CD4-positive, alpha-beta memory T cell (primary cell): ENCODE measurements at regions not wholly inside any gene's neighbourhood (a gene's known extent, or its start where the extent isn't known, plus 50 kb on each side); places are given as distances from the start of the nearest gene placed in this dataset.

Source experiments
- CTCF ChIA-PET: fragments of 350-600 bp; sonication (Branson Sonifier 250); formaldehyde crosslinking; loops from one replicate; lab custom pipeline; 2021; ENCODE audit warnings: inconsistent platforms; ENCODE audit not compliant: partially characterized antibody; lab: Charles Lee
- POLR2A ChIA-PET: fragments of 350-600 bp; sonication (Branson Sonifier 250); formaldehyde crosslinking; loops from one replicate; lab custom pipeline; 2021; ENCODE audit not compliant: partially characterized antibody; lab: Charles Lee
- DNase-seq, 5 donors: peaks; one replicate each; pipeline versions ENCODE4 v3.0.0 to v3.0.0-alpha.2; 2020 to 2022; ENCODE audit warnings: mixed read lengths in 1 of 5
- H3K27ac ChIP-seq: one replicate; pipeline ENCODE4 v1.7.0; 2013; ENCODE audit warnings: low read depth, low read length
- H3K27me3 ChIP-seq: 2 replicates; pipeline ENCODE4 v1.7.0; 2013; ENCODE audit warnings: mild to moderate bottlenecking, low read length, moderate library complexity; ENCODE audit not compliant: insufficient read depth
- H3K36me3 ChIP-seq: 2 replicates; pipeline ENCODE4 v1.7.0; 2013; ENCODE audit warnings: mild to moderate bottlenecking, low read length, moderate library complexity; ENCODE audit not compliant: insufficient read depth
- H3K4me1 ChIP-seq: 2 replicates; pipeline ENCODE4 v1.7.0; 2013; ENCODE audit warnings: mild to moderate bottlenecking, low read length, moderate library complexity; ENCODE audit not compliant: insufficient read depth
- H3K4me3 ChIP-seq, 2 donors: one replicate each; pipeline ENCODE4 v1.7.0; 2013; ENCODE audit warnings: low read length in 2 of 2, mild to moderate bottlenecking in 1 of 2
- H3K9me3 ChIP-seq, 2 donors: one replicate each; pipeline ENCODE4 v1.7.0; 2013; ENCODE audit warnings: low read length in 2 of 2, control low read depth in 1 of 2; ENCODE audit not compliant: control insufficient read depth in 1 of 2
- H3K27ac Mint-ChIP-seq, 7 donors: one replicate each; pipeline ENCODE4 v1.8.0; 2020 to 2021; ENCODE audit warnings: mixed read lengths in 7 of 7, mild to moderate bottlenecking in 6 of 7, inconsistent platforms in 3 of 7, moderate library complexity in 3 of 7
- H3K27me3 Mint-ChIP-seq, 2 donors: one replicate each; pipeline ENCODE4 v1.8.0; 2020 to 2021; ENCODE audit warnings: mixed read lengths in 2 of 2
- H3K36me3 Mint-ChIP-seq, 2 donors: one replicate each; pipeline ENCODE4 v1.8.0; 2020 to 2021; ENCODE audit warnings: mixed read lengths in 2 of 2, inconsistent platforms in 1 of 2, mild to moderate bottlenecking in 1 of 2
- H3K4me1 Mint-ChIP-seq, 4 donors: one replicate each; pipeline ENCODE4 v1.8.0; 2020 to 2021; ENCODE audit warnings: mixed read lengths in 4 of 4, mild to moderate bottlenecking in 1 of 4
- H3K4me3 Mint-ChIP-seq, 8 donors: one replicate each; pipeline ENCODE4 v1.8.0; 2020 to 2021; ENCODE audit warnings: mixed read lengths in 8 of 8, mild to moderate bottlenecking in 7 of 8, moderate library complexity in 6 of 8, inconsistent platforms in 3 of 8
- H3K9me3 Mint-ChIP-seq, 8 donors: one replicate each; pipeline ENCODE4 v1.8.0; 2020 to 2021; ENCODE audit warnings: mixed read lengths in 8 of 8, mild to moderate bottlenecking in 5 of 8, inconsistent platforms in 3 of 8, moderate library complexity in 1 of 8
- intact Hi-C: fragments of 100-400 bp; cut with micrococcal nuclease; formaldehyde crosslinking; loops from one replicate; pipeline ENCODE4 v1.15.1; 2023

- H3K4me1 Mint-ChIP-seq, result peaks cover 0 to 14% (median 2%) of the 10 kb centered on the region in 4 donors
- peaks cover 10% of the 10 kb centered on the region for H3K36me3 ChIP-seq
- intact Hi-C loops, result no loop called here
Observed at GRCh38 chr22:25362215-25362882, 142.9 kb downstream of the CRYBB2 start.

DNA sequence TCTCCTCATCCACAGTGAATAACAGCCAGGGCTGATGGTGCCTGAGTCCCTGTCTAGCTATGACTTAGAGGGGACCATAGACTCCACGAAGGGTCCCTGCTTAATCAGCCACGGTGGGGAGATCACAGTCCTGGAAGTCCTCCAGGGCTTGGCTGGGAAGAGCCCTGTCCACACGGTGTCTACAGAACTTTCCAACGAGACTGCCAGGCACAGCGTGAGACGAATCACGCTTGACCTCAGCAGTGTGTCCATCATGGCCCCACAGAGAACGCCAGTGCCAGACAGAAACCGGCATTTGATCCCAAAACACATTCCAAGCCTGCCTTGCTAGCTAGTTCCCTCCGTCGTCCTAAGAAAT, 143.4 kb downstream of the CRYBB2 start:
- CTCF ChIA-PET, result interaction anchor here (1.1 to 1.9 kb wide), 6 partner anchors 10 to 282 kb away, joined by 3 to 8 read pairs (median 4); no protein-coding TSS in a partner anchor
- no peaks in the 10 kb centered on the region for H3K9me3 Mint-ChIP-seq
- no peaks in the 10 kb centered on the region for H3K9me3 ChIP-seq
- H3K27ac Mint-ChIP-seq, result no peak overlapping the region
- intact Hi-C loops, result no loop called here
- no peak overlapping the region for H3K27ac ChIP-seq
- peaks cover 0 to 10% of the 10 kb centered on the region in 2 donors for H3K36me3 Mint-ChIP-seq
- POLR2A ChIA-PET, result no interaction called here
- H3K27me3 Mint-ChIP-seq, result no peaks in the 10 kb centered on the region
- H3K4me1 ChIP-seq, result no peaks in the 10 kb centered on the region
- H3K27me3 ChIP-seq, result no peaks in the 10 kb centered on the region
- no peak overlapping the region for H3K4me3 Mint-ChIP-seq
- peaks cover 0 to 17% (median 3%) of the 10 kb centered on the region in 4 donors for H3K4me1 Mint-ChIP-seq
- H3K4me3 ChIP-seq, result no peak overlapping the region
- H3K36me3 ChIP-seq, result peaks cover 10% of the 10 kb centered on the region
- DNase-seq, result no peak

More at GRCh38 chr22:25362215-25362882, 142.9 kb downstream of the CRYBB2 start:
- Histone ChIP-seq H3K4me1 (no peaks in the 10 kb centered on the region), H3K27ac (no peak overlapping the region), H3K27me3 (no peaks in the 10 kb centered on the region), H3K9me3 (no peaks in the 10 kb centered on the region), H3K4me3 (no peak overlapping the region)
- ChIA-PET CTCF (interaction anchor here (1.1 to 1.9 kb wide), 6 partner anchors 10 to 281 kb away, joined by 3 to 8 read pairs (median 4); no protein-coding TSS in a partner anchor), POLR2A (no interaction called here)
- no peaks in the 10 kb centered on the region for H3K27me3 Mint-ChIP-seq
- peaks cover 3 to 13% of the 10 kb centered on the region in 2 donors for H3K36me3 Mint-ChIP-seq
- H3K27ac Mint-ChIP-seq, result no peak overlapping the region
- no peaks in the 10 kb centered on the region for H3K9me3 Mint-ChIP-seq
- no peak overlapping the region for H3K4me3 Mint-ChIP-seq
- DNase-seq, result peak; percentile 31 to 55 (median 42)

DNA sequence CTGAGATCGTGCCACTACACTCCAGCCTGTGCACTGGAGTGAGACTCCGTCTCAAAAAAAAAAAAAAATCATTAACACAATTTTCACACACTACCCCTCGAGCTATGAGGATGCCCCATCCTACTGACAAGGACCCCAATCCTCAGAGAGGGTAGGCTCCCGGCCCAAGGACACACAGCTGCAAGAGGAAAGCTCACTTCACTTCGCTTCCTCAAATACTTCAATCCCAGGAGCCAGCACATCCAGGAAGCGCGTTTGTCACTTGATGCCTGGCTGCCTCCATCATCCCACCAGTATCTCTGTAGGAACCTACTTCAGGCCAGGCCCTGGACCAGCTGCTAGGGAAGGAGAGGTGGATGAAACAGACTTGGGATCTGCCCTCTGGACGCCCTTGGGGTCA, 144.0 kb downstream of the CRYBB2 start:
- Mint-ChIP-seq H3K27ac (peak overlapping the region in 1 of 7 donors; percentile 35), H3K27me3 (no peaks in the 10 kb centered on the region), H3K36me3 (peaks cover 0 to 7% of the 10 kb centered on the region in 2 donors), H3K4me3 (no peak overlapping the region), H3K9me3 (no peaks in the 10 kb centered on the region), H3K4me1 (peaks cover 2 to 17% (median 3%) of the 10 kb centered on the region in 4 donors)
- no peak for DNase-seq
- intact Hi-C loops, result no loop called here
- Histone ChIP-seq H3K4me3 (no peak overlapping the region), H3K4me1 (no peaks in the 10 kb centered on the region), H3K27me3 (no peaks in the 10 kb centered on the region), H3K9me3 (no peaks in the 10 kb centered on the region), H3K36me3 (peaks cover 10% of the 10 kb centered on the region), H3K27ac (no peak overlapping the region)
- ChIA-PET CTCF (interaction anchor here (1.1 to 1.9 kb wide), 6 partner anchors 9 to 282 kb away, joined by 3 to 8 read pairs (median 4); no protein-coding TSS in a partner anchor), POLR2A (no interaction called here)

DNA sequence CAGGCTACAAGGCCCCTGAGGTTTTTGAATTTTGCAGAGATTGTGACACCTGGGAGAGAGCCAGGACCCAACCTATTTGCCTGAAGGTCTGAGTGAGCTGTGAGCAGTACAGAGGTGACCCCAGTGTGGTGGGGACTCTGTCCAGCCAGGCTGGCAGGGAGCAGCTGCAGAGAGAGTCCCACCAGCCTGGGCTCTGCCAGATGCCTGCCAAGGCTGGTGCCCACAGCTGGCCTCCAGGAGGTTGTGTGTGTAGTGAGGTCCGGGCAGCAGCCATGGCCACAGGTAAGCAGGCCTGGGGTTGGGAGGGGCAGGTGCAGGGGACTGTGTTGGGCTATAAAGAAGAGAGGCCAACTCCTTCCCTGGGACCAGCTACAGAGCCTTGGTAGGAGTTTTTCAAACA, 144.8 kb downstream of the CRYBB2 start:
- Mint-ChIP-seq H3K4me3 (no peak overlapping the region), H3K9me3 (no peaks in the 10 kb centered on the region), H3K27me3 (no peaks in the 10 kb centered on the region), H3K27ac (peak overlapping the region in 3 of 7 donors; percentile 48 to 85 (median 66)), H3K36me3 (peaks cover 0 to 7% of the 10 kb centered on the region in 2 donors), H3K4me1 (peaks cover 1 to 17% (median 3%) of the 10 kb centered on the region in 4 donors)
- H3K27ac ChIP-seq, result no peak overlapping the region
- POLR2A ChIA-PET, result no interaction called here
- no peaks in the 10 kb centered on the region for H3K27me3 ChIP-seq
- CTCF ChIA-PET, result no interaction called here
- H3K4me1 ChIP-seq, result no peaks in the 10 kb centered on the region
- H3K4me3 ChIP-seq, result no peak overlapping the region
- H3K36me3 ChIP-seq, result peaks cover 10% of the 10 kb centered on the region
- intact Hi-C loops, result no loop called here
- no peak for DNase-seq
- no peaks in the 10 kb centered on the region for H3K9me3 ChIP-seq

GRCh38 chr22:25364736-25365241, 145.3 kb downstream of the CRYBB2 start:
- Mint-ChIP-seq H3K27ac (peak overlapping the region in 2 of 7 donors; percentile 66 to 85), H3K4me3 (no peak overlapping the region), H3K9me3 (no peaks in the 10 kb centered on the region), H3K36me3 (peaks cover 0 to 7% of the 10 kb centered on the region in 2 donors), H3K4me1 (peaks cover 1 to 17% (median 3%) of the 10 kb centered on the region in 4 donors), H3K27me3 (no peaks in the 10 kb centered on the region)
- peaks cover 5% of the 10 kb centered on the region for H3K36me3 ChIP-seq
- intact Hi-C loops, result no loop called here
- no peaks in the 10 kb centered on the region for H3K4me1 ChIP-seq
- H3K9me3 ChIP-seq, result no peaks in the 10 kb centered on the region
- POLR2A ChIA-PET, result no interaction called here
- DNase-seq, result no peak
- CTCF ChIA-PET, result no interaction called here
- H3K27ac ChIP-seq, result no peak overlapping the region
- no peaks in the 10 kb centered on the region for H3K27me3 ChIP-seq
- no peak overlapping the region for H3K4me3 ChIP-seq

DNA sequence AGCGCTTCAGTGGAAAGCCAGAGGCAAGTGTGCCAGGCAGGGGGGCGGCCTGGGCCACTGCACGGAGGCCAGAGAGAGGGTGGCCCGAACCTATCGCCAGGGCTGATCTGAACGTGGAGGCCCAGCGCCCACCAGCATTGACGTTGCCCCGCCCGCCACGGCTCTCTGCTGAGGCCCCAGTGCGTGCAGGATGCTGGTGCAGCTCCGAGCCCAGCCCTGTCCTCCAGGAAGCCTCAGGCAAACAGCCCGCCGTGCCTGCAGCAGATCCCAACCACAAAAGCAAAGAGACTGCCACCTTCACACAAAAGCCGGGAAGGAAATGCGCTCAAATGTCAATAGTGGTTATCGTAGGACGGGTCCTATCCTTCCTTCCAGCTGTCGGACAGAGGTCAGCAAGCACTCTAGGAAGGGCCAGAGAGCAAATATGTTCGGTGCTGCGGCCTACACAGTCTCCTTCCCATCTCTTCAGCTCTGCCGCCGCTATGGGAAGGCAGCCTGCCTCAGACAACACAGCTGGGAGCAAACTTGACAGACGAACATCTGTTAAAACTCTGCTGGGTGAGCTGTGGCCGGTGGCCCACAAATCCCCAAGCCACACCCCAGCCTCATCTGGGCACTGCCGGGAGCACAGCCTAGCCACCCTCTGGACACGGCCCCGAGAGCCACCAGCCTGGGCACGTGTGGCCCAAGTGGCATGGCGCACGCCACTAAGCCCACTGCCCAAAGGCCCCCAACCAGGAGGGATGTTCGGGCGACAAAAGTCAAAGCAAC, 146.2 kb downstream of the CRYBB2 start:
- H3K4me1 Mint-ChIP-seq, result peaks cover 1 to 17% (median 3%) of the 10 kb centered on the region in 4 donors
- Histone ChIP-seq H3K4me3 (no peak overlapping the region), H3K27ac (no peak overlapping the region), H3K36me3 (no peaks in the 10 kb centered on the region), H3K4me1 (no peaks in the 10 kb centered on the region), H3K9me3 (no peaks in the 10 kb centered on the region), H3K27me3 (no peaks in the 10 kb centered on the region)
- CTCF ChIA-PET, result no interaction called here
- intact Hi-C loops, result no loop called here
- H3K27ac Mint-ChIP-seq, result peak overlapping the region in 1 of 7 donors; percentile 19
- H3K27me3 Mint-ChIP-seq, result no peaks in the 10 kb centered on the region
- H3K36me3 Mint-ChIP-seq, result peaks cover 0 to 7% of the 10 kb centered on the region in 2 donors
- H3K4me3 Mint-ChIP-seq, result no peak overlapping the region
- no peak for DNase-seq
- POLR2A ChIA-PET, result no interaction called here
- no peaks in the 10 kb centered on the region for H3K9me3 Mint-ChIP-seq

GRCh38 chr22:25366408-25366807, 147.0 kb downstream of the CRYBB2 start:
- Histone ChIP-seq H3K27me3 (no peaks in the 10 kb centered on the region), H3K4me1 (no peaks in the 10 kb centered on the region), H3K27ac (no peak overlapping the region), H3K36me3 (no peaks in the 10 kb centered on the region), H3K4me3 (no peak overlapping the region), H3K9me3 (no peaks in the 10 kb centered on the region)
- H3K4me3 Mint-ChIP-seq, result no peak overlapping the region
- H3K9me3 Mint-ChIP-seq, result no peaks in the 10 kb centered on the region
- peaks cover 4 to 7% of the 10 kb centered on the region in 2 donors for H3K36me3 Mint-ChIP-seq
- no peaks in the 10 kb centered on the region for H3K27me3 Mint-ChIP-seq
- H3K27ac Mint-ChIP-seq, result no peak overlapping the region
- DNase-seq, result no peak
- intact Hi-C loops, result no loop called here
- ChIA-PET CTCF (no interaction called here), POLR2A (no interaction called here)
- peaks cover 2 to 17% (median 4%) of the 10 kb centered on the region in 4 donors for H3K4me1 Mint-ChIP-seq
